Fibroblast of lung (primary cell): ENCODE measurements at regions not wholly inside any gene's neighbourhood (a gene's known extent, or its start where the extent isn't known, plus 50 kb on each side); places are given as distances from the start of the nearest gene placed in this dataset.

Source experiments
- CTCF ChIP-seq, 2 donors: IDR thresholded peaks in 1 of 2; conservative IDR thresholded peaks in 1 of 2; 1 replicate in 1 of 2; 2 replicates in 1 of 2; pipeline ENCODE4 v1.5.1; 2011 to 2012; ENCODE audit warnings: low read length in 2 of 2, control low read depth in 1 of 2, inconsistent platforms in 1 of 2, low read depth in 1 of 2, mild to moderate bottlenecking in 1 of 2
- EZH2 ChIP-seq: IDR thresholded peaks from 2 replicates; pipeline ENCODE4 v1.5.1; 2012; ENCODE audit warnings: low read length, control low read depth, mild to moderate bottlenecking; ENCODE audit errors: missing control alignments

GRCh38 chr2:18861951-18862350 is 272.6 kb upstream of the NT5C1B start:
- TF ChIP-seq CTCF (conservative IDR thresholded peaks at IDR 0.05 in 1 of 2, IDR thresholded peaks at IDR 0.05 in 1 of 2; ENCODE audit: low read depth in 1 of 2, low read length in 2 of 2) (no peak), EZH2 (no peak)
